Motor neuron (in vitro differentiated cells): ENCODE measurements at regions not wholly inside any gene's neighbourhood (a gene's known extent, or its start where the extent isn't known, plus 50 kb on each side); places are given as distances from the start of the nearest gene placed in this dataset.
A peak's percentile ranks its signal among the peaks of the same experiment; 100 is the strongest.
"Not testable (repeated sequence)": the region's sequence is repeated elsewhere in the genome, so short reads cannot be mapped to it uniquely, and the experiment has no call there.

Experiments used
- ATAC-seq, 8 experiments: fragments of 200-7000 bp; cut with Tn5 transposase; replicated peaks in 6 of 8; 2 replicates each; pipeline ENCODE4 v1.8.0; 2021; ENCODE audit warnings: mild to moderate bottlenecking in 8 of 8, moderate library complexity in 8 of 8
- H3K27ac ChIP-seq, 2 donors: fragments of 250-450 bp; sonication (Bioruptor Pico); 2 replicates each; pipeline ENCODE4 v1.9.0; 2021; ENCODE audit warnings: antibody characterized with exemption in 2 of 2, mild to moderate bottlenecking in 2 of 2, moderate library complexity in 1 of 2
- H3K4me1 ChIP-seq, 2 donors: fragments of 250-450 bp; sonication (Bioruptor Pico); replicated peaks in 1 of 2; 2 replicates each; pipeline ENCODE4 v1.6.1; 2021; ENCODE audit warnings: antibody characterized with exemption in 2 of 2, mild to moderate bottlenecking in 2 of 2, moderate library complexity in 1 of 2
- H3K4me3 ChIP-seq, 5 donors: fragments of 250-450 bp; sonication (Bioruptor Pico); 2 replicates each; pipeline ENCODE4 v1.9.0; 2021; ENCODE audit warnings: antibody characterized with exemption in 5 of 5, mild to moderate bottlenecking in 5 of 5, moderate library complexity in 4 of 5
- WGBS, 10 experiments: fragments of 450-650 bp; shearing (Covaris generic); methylation state at CpG; one replicate each; pipeline ENCODE4 v1.0.0; 2022; 5-methylcytosine and 5-hydroxymethylcytosine counted together
- in situ Hi-C, 9 experiments: fragments of 400-800 bp; cut with MboI; loops; one replicate each; pipeline ENCODE4 v1.15.0; 2021; ENCODE audit warnings: low sequenced_read_pairs in 9 of 9, low pct_unique_long_range_greater_than_20kb in 2 of 9; ENCODE audit not compliant: unreplicated experiment in 9 of 9

GRCh38 chr22:22697377-22698117 is 53.1 kb downstream of the GGTLC2 start:
- Histone ChIP-seq H3K4me1 (no peaks in the 10 kb centered on the region), H3K27ac (no peak overlapping the region), H3K4me3 (no peak overlapping the region)
- ATAC-seq, result peak in 3 of 8 experiments; percentile 14 to 67 (median 25)
- 0 to 80% (median 40%) methylated on average over 1 to 3 of the region's 12 CpGs; no CpG with 5 or more reads in 4 of the 10 experiments for WGBS, 10 experiments
- in situ Hi-C loops, result no loop called here

GRCh38 chr22:22698263-22698750 is 53.9 kb downstream of the GGTLC2 start:
- no peak for ATAC-seq
- Histone ChIP-seq H3K4me3 (no peak overlapping the region), H3K4me1 (no peaks in the 10 kb centered on the region), H3K27ac (peak overlapping the region in 1 of 2 donors; percentile 23)
- in situ Hi-C loops, result no loop called here
- WGBS, 10 experiments, result 73 to 100% (median 100%) methylated on average over 1 to 6 of the region's 7 CpGs; no CpG with 5 or more reads in 6 of the 10 experiments

GRCh38 chr22:22700631-22701030 is 56.2 kb downstream of the GGTLC2 start:
- Histone ChIP-seq H3K4me1 (no peaks in the 10 kb centered on the region), H3K27ac (peak overlapping the region; percentile 43 to 46), H3K4me3 (no peak overlapping the region)
- 60 to 83% methylated on average over 1 of the region's 1 CpG; no CpG with 5 or more reads in 8 of the 10 experiments for WGBS, 10 experiments
- no peak for ATAC-seq
- in situ Hi-C loops, result no loop called here

GRCh38 chr22:22701557-22701956 is 57.1 kb downstream of the GGTLC2 start:
- in situ Hi-C loops, result not testable (repeated sequence)

GRCh38 chr22:22702237-22703202 is 58.1 kb downstream of the GGTLC2 start:
- no peak overlapping the region for H3K4me3 ChIP-seq

More at GRCh38 chr22:22701557-22701956, 57.1 kb downstream of the GGTLC2 start:
- peak overlapping the region in 1 of 2 donors; percentile 41 for H3K27ac ChIP-seq
- not testable (repeated sequence) for H3K4me1 ChIP-seq, H3K4me3 ChIP-seq, ATAC-seq

GRCh38 chr22:22703203-22703570 is 58.8 kb downstream of the GGTLC2 start:
- Histone ChIP-seq H3K4me3 (no peak overlapping the region), H3K27ac (peak overlapping the region; percentile 25 to 36), H3K4me1 (no peaks in the 10 kb centered on the region)
- in situ Hi-C loops, result no loop called here
- 40 to 70% methylated on average over 2 to 3 of the region's 4 CpGs; no CpG with 5 or more reads in 8 of the 10 experiments for WGBS, 10 experiments
- no peak for ATAC-seq

More at GRCh38 chr22:22702237-22703202, 58.1 kb downstream of the GGTLC2 start:
- peak overlapping the region; percentile 25 to 41 for H3K27ac ChIP-seq
- WGBS, 10 experiments, result 0 to 86% (median 37%) methylated on average over 1 to 3 of the region's 9 CpGs; no CpG with 5 or more reads in 4 of the 10 experiments
- H3K4me1 ChIP-seq, result no peaks in the 10 kb centered on the region
- ATAC-seq, result no peak
- in situ Hi-C loops, result no loop called here

- Histone ChIP-seq H3K4me3 (no peak overlapping the region), H3K27ac (peak overlapping the region in 1 of 2 donors; percentile 36), H3K4me1 (no peaks in the 10 kb centered on the region)
- in situ Hi-C loops, result no loop called here
- ATAC-seq, result peak in 1 of 8 experiments; percentile 93
- 0 to 80% (median 64%) methylated on average over 1 to 4 of the region's 5 CpGs; no CpG with 5 or more reads in 3 of the 10 experiments for WGBS, 10 experiments
These were observed 59.3 kb downstream of the GGTLC2 start for GRCh38 chr22:22703715-22704114.

GRCh38 chr22:22704156-22704946 is 59.9 kb downstream of the GGTLC2 start:
- no peaks in the 10 kb centered on the region for H3K4me1 ChIP-seq
- WGBS, 10 experiments, result 20 to 71% (median 50%) methylated on average over 1 to 5 of the region's 9 CpGs; no CpG with 5 or more reads in 7 of the 10 experiments
- peak in 1 of 8 experiments; percentile 15 for ATAC-seq
- in situ Hi-C loops, result no loop called here
- no peak overlapping the region for H3K4me3 ChIP-seq
- H3K27ac ChIP-seq, result no peak overlapping the region

- no peak for ATAC-seq
- H3K27ac ChIP-seq, result peak overlapping the region in 1 of 2 donors; percentile 19
- H3K4me1 ChIP-seq, result no peaks in the 10 kb centered on the region
- in situ Hi-C loops, result no loop called here
- 20 to 75% (median 51%) methylated on average over 1 to 4 of the region's 5 CpGs; no CpG with 5 or more reads in 4 of the 10 experiments for WGBS, 10 experiments
- no peak overlapping the region for H3K4me3 ChIP-seq
These were observed 61.1 kb downstream of the GGTLC2 start for GRCh38 chr22:22705328-22706100.

GRCh38 chr22:22706253-22706915 is 62.0 kb downstream of the GGTLC2 start:
- WGBS, 10 experiments, result 0 to 45% (median 0%) methylated on average over 1 to 4 of the region's 4 CpGs; no CpG with 5 or more reads in 3 of the 10 experiments
- Histone ChIP-seq H3K4me3 (no peak overlapping the region), H3K27ac (no peak overlapping the region), H3K4me1 (no peaks in the 10 kb centered on the region)
- no peak for ATAC-seq
- in situ Hi-C loops, result no loop called here

- Histone ChIP-seq H3K27ac (peak overlapping the region in 1 of 2 donors; percentile 35), H3K4me1 (no peaks in the 10 kb centered on the region), H3K4me3 (no peak overlapping the region)
- in situ Hi-C loops, result no loop called here
- 0 to 43% (median 26%) methylated on average over 1 to 3 of the region's 4 CpGs; no CpG with 5 or more reads in 7 of the 10 experiments for WGBS, 10 experiments
- ATAC-seq, result no peak
These were observed 65.5 kb downstream of the GGTLC2 start for GRCh38 chr22:22709719-22710445.
